Right renal pelvis (tissue), 4 donors: ENCODE measurements at regions not wholly inside any gene's neighbourhood (a gene's known extent, or its start where the extent isn't known, plus 50 kb on each side); places are given as distances from the start of the nearest gene placed in this dataset.
A peak's percentile ranks its signal among the peaks of the same experiment; 100 is the strongest.

ENCODE experiments used
- DNase-seq, 4 donors: peaks; one replicate each; pipeline ENCODE4 v3.0.0-alpha.2; 2013; ENCODE audit warnings: low read depth in 4 of 4, low spot score in 3 of 4, missing footprints in 1 of 4

DNA sequence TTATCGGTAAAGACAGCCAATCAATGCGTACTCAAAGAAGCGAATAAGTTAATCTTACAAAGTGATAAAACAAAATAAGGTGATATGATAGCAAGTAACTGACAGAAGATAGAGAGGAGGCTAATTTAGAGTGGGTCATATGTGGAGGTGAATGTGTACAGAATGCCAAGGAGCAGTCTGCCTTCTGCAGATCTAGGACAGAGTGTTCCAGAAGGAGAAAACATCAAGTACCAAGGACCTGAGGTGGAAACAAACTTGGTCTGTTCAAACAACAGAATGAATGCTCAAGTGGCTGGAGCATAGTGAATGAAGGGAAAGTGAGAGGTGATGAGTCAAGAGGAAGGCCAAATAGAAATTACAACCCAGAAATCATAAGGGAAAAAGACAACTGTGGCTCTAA is 170.3 kb upstream of the BMP4 start:
- no peak for DNase-seq

DNA sequence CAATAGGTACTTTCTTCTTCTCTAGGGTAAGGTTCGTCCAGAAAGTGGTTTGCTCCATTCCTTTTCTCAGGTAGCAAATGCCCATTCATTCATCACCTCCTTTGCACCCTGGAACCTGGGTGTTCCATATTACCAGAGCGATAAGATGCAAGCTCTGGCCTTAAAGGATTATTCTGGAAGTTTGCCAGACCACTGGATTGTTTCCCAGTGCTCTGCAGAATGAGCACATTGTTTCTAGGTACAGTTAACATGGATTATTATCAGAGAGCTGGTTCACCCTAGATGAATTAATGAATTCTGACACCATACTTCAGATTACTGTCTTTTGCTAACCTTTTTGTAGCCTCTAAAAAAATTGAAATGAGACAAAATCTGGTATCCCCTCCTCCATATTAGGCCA is 170.9 kb upstream of the BMP4 start:
- no peak for DNase-seq

DNA sequence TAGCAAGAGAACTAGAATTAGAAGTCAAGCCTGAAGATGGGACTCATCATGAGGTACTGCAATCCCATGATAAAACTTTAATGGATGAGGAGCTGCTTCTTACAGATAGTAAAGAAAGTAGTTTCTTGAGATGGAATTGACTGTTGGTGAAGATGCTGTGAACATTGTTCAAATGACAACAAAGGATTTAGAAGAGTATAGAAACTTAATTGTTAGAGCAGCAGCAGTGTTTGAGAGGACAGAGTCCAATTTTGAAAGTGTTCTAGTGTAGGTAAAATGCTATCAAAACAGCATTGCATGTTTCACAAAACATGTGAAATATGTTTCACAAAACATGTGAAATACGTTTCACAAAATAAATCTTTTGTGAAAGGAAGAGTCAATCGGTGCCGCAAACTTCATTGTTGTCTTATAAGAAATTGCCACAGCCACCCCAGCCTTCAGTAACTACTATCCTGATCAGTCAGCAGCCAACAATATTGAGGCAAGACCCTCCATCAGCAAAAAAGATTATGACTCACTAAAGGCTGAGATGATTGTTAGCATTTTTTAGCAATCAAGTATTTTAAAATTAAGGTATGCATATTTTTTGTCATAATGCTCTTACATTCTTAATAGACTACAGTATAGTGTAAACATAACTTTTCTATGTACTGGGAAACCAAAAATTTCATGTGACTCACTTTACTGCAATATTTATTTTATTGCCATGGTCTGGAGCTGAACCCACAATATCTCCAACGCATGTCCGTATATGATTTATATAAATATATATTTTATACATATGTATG is 173.4 kb upstream of the BMP4 start:
- DNase-seq, result no peak

DNA sequence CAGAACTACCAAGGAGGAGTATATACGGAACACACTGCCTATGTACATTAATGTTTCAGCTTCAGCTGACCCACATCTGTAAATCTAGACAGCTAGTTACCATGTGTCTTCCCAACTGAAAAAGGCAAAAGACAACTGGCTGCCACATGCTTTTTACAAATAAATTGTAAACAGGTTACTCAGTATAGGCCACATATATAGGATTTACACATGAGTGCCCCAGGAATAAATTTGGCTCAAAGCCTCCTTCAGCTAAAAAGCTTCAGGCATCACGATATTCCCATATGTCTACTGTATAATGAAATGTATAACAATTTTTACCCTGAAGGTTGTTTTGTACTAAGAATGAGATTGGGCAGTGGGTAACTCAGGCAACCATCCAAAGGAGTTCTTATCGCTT is 175.9 kb upstream of the BMP4 start:
- no peak for DNase-seq

DNA sequence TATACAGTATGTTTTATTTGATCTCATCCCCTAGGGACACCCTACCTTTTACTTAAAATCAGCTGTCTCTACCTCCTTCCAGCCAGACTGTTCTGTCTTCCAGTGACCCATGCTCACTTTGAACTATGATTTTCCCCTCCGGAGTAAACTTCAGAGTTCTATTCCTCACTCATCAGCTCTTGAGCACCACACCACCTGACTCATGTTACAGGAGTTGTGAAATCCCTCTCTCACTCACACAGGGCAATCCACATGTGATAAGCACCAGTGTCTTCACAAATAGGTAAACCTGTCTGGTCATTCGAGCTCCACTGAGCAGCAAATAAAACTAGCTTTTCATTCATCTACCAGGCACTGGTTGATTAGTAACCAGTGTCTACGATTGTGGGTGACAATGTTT is 177.3 kb upstream of the BMP4 start:
- no peak for DNase-seq

DNA sequence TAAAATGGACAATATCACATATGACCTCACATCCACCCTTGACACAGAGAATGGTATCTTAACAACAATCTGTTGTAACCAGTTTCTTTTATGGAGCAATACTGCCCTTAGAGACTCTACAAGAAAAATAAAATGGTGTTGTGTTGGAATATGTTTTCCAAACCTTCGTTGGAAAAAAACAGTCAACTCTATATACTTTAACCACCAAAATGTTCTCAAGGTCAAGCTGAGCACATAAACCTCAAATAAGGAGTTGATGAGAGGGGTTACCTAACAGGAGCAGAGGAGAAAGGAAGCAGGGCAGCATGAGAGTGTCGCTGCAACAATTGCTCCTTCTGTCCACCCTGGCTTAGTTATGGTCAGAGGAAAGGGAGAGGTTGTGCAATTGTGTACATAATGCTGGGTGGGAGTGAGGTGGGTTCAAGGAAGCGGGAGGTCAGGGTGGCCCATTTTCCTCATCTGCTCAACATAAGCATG is 179.2 kb upstream of the BMP4 start:
- DNase-seq, result no peak

DNA sequence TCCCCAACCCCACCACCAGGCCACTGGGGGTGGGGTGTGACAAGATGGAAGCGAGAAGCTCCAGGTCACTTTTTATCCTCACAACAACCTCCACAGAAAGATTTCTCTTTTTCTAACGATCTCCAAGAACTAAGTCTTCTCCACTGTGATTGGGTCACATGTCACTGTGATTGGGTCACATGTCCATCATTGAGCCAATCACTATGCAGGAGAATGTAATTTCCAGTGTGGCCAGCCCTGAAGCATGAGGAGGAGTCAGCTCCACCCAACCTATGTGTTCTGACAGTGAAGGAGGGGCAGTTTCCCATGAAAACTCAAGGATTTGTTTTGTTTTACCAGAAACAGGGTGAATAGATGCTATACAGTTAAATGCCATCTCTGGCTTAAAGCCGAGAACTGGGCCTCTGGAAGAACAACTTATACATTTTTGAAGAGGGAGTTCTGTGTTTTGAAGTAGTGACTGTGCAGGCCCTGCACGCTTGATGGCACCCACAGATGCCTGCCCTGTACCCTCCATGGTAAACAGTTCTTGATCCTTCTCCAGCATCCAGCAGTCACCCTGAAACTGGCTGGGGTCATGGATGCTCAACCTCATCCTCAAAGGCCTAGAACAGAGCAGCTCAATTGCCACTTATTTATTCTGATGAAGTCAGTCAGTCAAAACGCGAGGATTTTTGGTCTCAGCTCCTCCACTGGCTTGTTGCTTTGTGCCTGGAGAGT is 180.4 kb upstream of the BMP4 start:
- no peak for DNase-seq

DNA sequence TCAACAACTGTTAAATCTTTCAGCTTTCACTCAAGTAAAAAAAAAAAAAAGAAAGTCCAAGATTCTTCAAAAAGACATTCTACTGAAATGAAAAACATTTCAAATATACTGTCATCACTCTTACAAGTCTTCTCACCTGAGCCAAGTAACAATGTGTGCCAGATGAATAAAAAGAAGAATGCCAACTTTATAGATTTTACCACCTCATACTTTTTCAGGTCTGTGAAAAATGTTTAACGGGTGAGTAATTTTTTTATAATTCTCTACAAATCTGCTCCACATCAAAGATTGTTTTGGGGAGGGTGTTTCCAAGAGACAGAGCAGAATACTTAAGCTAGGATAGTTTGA is 181.0 kb upstream of the BMP4 start:
- DNase-seq, result no peak

DNA sequence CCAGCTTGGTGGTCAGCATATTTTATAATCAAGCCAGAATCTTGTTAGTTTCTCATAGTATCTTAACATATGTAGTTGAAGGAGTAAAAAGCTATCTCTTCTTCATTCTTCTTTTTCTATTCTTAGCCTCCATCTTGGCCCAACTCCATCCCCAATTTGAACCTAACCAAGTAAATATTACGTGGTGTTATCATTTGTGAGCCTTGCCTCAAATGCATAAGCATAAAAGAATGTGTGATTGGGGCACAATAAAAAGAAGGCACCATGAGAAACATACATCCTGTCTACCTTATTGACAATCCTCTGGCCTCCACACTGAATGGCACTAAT is 181.4 kb upstream of the BMP4 start:
- no peak for DNase-seq

DNA sequence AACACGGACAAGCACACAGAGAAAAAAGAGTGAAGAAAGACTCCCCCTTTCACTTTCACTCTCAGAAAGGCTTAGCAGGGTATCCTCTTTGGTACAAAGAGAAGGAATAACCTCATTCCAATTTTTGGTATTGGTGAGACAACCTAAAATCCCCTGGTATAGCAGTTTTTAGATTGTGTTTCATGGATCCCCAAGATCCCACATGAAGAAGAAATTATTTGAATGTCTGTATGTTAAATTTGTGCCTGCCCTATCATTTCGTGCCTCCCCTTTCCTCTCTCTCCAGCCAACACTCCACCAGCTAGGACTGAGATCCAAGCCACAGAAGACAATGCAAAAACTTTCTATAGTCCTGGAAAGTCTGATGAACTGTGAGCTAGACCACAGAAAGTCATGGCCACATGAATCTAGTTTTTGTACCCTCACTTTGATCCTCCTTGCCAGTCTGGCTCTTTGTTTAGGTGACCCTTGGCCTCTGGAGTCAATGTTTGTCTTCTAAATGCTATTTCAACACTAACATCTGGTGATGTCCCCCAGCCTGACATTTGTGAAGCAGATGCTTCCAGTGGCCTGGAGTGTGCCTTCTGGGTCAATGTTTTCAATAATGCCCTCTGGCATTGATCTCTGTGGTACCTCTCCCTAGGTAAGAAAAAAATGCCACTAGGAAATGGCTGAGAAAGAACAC is 181.9 kb upstream of the BMP4 start:
- DNase-seq, result no peak

DNA sequence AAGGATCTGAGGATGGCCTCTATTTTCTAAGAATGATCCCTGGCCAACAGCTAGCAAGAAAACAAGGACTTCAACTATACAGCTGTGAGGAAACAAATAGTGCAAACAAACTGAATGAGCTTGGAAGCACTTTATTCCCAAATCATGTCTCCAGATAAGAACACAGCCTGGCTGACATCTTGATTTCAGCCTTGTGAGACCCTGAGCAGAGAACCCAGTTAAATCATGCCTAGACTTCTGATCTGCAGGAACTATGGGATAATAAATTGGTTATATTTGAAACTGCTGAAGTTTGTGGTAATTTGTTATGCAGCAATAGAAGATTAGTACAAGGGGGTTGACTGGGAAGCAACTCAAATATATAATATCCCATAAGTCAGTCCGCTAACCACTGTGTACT is 183.9 kb upstream of the BMP4 start:
- peak in 1 of 4 donors; percentile 31 for DNase-seq

DNA sequence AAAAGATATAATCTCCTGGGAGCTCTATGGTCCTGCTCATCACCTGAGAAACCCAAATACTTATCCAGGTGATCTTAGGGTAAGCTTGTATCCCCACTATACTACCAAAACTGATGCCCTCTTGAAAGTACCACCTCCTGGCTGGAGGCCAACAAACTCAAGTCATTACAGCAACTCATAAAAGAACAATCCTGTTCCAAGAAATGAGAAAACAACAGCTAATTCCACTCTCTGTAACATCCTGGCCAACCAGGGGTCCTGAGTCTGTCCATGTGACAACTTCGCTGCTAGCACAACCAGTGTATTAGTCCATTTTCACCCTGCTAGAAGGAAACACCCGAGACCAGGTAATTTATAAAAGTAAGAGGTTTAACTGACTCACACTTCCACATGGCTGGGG is 190.0 kb upstream of the BMP4 start:
- no peak for DNase-seq

DNA sequence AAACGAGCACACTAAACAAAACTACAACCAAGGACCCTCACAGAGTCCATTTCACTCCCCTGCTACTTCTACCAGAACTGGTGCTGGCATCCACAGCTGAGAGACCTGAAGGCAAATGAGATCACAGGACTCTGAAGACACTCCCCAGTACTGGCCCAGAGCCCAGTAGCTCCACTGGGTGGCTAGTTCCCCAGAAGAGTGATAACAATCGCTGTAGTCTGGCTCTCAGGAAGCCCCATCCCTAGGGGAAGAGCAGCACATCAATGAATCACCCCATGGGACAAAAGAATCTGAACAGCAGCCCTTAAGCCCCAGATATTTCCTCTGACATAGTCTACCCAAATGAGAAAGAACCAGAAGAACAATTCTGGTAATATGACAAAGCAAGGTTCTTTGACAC is 190.7 kb upstream of the BMP4 start:
- DNase-seq, result no peak

DNA sequence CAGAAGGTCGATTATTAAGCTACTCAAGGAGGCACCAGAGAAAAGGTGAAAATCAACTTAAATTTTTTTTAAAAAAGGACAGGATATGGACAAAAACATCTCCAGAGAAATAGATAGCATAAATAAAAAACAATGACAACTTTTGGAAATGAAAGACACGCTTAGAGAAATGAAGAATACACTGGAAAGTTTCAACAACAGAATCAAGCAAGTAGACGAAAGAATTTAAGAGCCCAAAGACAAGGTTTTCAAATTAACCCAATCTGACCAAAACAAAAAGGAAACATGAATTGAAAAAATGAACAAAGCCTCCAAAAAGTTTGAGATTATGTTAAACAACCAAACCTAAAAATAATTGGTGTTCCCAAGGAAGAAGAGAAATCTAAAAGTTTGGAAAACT is 191.1 kb upstream of the BMP4 start:
- DNase-seq, result no peak

DNA sequence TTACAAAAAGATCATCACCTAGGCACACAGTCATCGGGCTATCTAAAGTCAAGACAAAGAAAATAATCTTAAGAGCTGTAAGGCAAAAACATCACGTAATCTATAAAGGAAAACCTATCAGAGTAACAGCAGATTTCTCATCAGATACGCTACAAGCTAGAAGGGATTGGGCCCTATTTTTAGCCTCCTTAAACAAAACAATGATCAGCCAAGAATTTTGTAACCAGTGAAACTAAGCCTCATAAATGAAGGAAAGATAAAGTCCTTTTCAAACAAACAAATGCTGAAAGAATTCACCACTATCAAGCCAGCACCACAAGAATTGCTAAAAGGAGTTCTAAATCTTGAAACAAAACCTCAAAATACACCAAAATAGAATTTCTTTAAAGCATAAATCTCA is 191.6 kb upstream of the BMP4 start:
- DNase-seq, result no peak

DNA sequence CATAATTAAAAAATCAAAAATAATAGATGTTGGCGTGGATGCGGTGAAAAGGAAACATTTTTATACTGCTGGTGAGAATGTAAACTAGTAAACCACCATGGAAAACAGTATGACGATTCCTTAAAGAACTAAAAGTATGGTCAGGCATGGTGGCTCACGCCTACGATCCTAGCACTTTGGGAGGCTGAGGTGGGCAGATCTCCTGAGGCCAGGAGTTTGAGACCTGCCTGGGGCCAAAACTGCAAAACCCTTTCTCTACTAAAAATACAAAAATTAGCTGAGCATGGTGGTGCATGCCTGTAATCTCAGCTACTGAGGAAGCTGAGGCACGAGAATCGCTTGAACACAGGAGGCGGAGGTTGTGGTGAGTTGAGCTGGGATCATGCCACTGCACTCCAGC is 195.7 kb upstream of the BMP4 start:
- DNase-seq, result no peak

DNA sequence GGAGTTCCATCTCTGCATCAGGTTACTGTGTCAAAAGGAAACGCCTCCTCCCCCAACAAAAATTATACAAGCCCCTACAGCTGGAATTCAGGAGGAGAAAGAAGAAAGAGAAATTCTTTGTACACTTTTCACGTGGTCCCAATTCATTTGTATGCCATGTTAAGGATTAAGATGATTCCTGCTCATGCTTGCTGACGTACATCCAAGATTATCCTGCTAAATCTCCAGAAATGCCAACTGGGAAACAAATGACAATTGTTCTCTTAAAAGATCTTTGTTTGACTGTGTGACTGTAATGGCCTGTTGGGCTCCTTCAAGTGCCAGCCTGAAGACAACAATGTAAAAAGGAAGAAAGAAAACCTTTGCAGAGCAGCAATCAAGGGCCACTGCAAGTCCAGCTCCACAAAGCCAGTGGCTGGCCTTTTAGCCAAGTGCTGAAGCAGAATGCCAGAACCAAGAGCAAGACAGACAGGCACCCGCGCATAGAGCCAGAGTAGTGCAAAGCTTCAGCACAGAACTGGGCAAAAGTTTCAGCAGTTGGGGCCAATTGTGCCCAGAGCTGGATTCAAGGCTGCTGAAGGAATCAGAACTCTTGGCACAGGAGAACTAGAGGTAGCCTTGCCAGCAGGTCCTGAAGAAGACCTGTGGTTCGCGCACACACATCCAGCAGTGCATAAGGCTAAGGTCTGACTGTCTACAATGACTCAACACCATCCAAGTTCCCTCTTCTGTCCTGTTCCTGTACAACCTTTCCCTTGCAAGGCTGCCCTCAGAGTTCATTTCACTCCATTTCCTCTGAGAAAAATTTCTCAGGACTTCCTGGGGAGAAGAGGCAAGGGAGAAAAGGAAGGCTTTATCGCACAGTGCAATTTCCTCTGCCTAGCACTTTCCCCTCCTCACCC is 209.7 kb upstream of the BMP4 start:
- no peak for DNase-seq

DNA sequence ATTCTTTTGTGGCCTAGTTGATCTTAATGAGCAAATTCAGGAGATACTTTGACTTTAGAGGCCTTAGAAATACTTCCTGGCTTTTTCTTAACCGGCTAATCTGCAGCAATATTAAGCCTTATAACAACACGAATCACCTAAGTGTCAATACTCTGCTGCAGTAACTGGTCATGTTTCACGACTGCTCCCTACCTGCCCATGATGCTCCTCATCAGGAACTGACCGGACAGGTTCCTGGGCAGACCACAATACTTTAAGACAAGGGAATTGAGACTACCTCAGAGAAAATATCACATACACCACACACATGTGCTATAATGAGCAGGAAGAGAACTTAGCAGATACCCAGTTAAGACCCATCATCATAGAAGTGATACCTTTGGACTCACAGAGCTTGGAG is 211.9 kb upstream of the BMP4 start:
- no peak for DNase-seq

DNA sequence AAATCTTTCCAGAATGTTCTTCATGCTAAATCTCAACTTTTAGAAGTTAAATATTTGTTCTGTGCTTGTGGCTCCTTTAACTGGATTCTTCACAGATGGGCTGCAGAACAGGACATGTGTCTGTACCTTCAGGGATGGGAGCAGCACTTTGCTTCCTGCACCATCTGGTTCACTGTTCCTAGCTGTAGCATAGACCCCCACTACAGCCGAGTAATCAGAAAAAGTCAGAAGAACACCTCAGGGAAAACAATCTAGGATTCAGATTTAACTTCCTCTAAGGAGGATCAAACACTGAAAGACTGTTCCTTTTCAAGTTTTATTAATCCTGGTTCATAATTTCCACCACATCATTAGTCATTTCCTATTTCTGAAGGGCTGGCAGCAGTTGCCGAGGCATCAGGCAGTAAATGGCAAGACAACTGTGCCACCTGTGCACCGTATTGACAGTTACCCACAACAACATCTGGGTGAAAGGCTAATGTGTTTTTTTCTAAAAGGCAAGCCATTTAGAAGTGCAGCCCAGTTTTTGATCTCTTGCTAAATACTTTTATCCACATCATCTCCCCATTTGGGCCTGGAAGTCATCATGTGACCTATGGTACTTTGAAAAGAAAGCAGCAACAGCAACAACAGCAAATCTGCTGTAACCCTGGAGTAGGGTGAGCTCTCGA is 212.8 kb upstream of the BMP4 start:
- DNase-seq, result no peak

DNA sequence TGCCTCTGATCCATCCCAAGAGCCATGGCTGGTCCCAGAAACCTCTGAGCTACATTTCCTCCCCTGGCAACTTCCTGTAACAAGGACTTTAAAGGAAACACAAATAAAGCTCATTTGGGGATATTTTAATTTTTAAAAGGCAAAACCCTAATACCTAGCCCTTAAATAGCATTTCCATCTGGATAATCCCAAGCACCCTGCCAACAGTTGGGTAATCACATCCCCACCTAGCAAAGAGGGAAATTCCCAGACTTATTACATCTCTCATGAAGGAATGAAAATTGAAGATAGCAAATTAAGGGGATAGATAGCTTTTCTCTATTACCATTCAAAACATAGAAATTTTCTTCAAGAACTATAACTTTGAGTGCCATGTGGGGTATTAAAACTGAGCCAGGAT is 213.7 kb upstream of the BMP4 start:
- no peak for DNase-seq
